ENCODE measurements at regions not wholly inside any gene's neighbourhood (a gene's known extent, or its start where the extent isn't known, plus 50 kb on each side); places are given as distances from the start of the nearest gene placed in this dataset.
"Not testable (repeated sequence)": the region's sequence is repeated elsewhere in the genome, so short reads cannot be mapped to it uniquely, and the experiment has no call there.

- peak; percentile 74 for DNase-seq
These were observed 258.3 kb downstream of the SRGAP2C start for GRCh38 chr1:121443001-121443540.

DNA sequence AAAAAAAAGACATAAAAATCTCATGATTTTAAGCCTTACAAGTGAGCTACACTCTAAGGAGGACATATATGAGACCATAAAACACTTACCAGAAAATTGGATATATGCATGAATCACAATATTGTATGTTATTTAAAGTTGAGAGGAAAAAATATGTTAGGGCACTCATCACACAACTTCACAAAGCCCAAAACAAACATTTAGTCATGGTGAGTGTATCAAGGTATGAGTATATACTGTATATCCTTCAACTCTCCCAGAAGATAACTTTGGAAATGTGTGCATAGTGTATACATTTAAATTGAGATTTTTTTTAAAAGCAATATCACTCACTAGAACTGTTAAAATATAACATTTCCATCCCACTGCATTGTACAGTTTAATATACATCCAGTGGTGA lies 259.3 kb downstream of the SRGAP2C start:
- no peak for DNase-seq

- DNase-seq: no peak
These were observed 260.9 kb downstream of the SRGAP2C start for GRCh38 chr1:121445679-121446078.

- not testable (repeated sequence) for DNase-seq
These were observed 262.6 kb downstream of the SRGAP2C start for GRCh38 chr1:121447280-121447923.

- not testable (repeated sequence) for DNase-seq
These were observed 263.3 kb downstream of the SRGAP2C start for GRCh38 chr1:121448064-121448463.

- DNase-seq: no peak
These were observed 264.1 kb downstream of the SRGAP2C start for GRCh38 chr1:121448851-121449250.

GRCh38 chr1:121452484-121452883 lies 267.7 kb downstream of the SRGAP2C start:
- DNase-seq: no peak

DNA sequence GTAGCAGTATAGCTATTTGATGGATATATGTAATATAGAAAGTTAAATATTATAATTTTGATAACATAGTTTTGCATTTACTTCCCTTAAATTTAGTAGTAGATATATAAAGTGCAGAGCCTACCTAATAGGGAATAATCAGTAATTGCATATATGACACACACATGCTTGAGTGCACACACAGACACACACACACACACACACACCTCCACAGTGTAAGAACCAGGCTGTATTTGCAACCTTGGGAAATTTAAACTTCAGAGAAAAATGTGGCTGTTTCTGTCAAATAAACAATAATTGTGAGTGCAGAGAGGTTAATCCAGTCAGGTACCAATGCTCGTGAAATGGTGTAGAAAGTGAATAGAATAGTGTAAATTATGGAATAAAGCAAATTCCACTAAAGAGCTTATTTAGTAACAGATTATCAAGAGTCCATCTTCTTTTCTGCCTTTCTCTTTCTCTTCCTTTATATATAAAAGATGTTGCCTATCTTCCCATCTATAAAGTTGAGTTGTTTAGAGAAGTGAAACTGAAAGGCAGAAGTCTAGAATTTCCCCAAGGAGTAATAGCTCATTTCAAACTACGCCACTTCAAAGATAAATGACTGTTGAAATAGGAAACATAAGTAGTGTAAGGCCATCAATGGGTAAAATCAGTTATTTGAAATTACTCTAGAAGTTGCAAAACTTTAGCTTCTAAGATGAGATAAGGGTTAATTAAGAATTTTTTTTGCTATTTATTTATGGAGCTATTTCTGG lies 273.7 kb downstream of the SRGAP2C start:
- no peak for DNase-seq

DNA sequence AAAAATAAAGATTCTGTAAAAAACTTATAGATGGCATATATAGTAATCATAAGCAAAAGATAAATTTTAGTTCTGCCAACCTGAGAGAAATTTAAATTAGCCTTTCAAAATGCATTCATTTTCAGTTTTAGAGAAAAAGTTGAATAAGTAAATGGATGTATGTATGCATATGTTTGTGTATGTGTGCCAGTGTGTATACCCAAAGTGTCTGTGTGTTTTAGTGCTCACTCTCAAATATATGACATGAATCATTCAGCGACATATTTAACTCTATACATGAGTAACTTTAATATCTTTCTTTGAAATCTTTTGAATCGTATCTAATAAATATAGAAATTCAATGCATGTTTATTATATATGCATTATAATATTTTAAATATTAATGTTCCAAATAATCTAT lies 274.5 kb downstream of the SRGAP2C start:
- no peak for DNase-seq

GRCh38 chr1:121469395-121469794 lies 284.6 kb downstream of the SRGAP2C start:
- not testable (repeated sequence) for DNase-seq

GRCh38 chr1:121470401-121470800 lies 285.6 kb downstream of the SRGAP2C start:
- not testable (repeated sequence) for DNase-seq

DNA sequence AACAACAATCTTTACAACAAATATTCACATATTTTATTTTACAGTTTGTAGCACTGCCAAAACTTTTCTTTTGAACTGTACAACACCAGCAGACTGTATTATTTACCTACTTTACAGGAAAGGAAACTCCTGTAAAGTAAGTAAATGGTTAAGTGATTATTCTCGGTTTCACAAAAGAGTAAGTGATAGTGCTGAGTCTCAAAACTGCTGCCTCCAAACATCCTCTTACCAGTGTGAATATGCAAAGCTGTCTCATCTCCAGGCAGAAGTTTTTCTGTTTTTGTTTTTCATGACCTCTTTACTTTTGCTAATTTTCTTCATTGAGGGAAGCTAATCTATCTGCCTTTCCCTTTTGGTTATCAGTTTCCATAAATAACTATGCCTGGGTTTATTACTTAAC lies 286.7 kb downstream of the SRGAP2C start:
- no peak for DNase-seq

DNA sequence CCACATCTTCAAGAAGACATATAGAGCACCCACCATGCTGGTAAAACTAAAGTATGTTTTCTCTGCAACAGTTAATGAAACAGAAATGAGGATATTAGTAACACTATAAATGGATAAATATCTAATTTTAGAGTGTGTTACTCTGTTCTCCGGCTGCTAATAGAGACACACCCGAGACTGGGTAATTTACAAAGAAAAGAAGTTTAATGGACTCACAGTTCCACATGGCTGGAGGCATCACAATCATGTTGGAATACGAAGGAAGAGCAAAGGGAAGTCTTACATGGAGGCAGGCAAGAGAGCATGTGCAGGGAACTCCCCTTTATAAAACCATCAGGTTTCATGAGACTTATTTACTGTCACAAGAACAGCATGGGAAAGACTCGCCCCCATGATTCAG lies 287.2 kb downstream of the SRGAP2C start:
- DNase-seq: no peak

- no peak for DNase-seq
These were observed 298.5 kb downstream of the SRGAP2C start for GRCh38 chr1:121483234-121483633.

- peak; percentile 88 for DNase-seq
These were observed 299.2 kb downstream of the SRGAP2C start for GRCh38 chr1:121483961-121484424.

DNA sequence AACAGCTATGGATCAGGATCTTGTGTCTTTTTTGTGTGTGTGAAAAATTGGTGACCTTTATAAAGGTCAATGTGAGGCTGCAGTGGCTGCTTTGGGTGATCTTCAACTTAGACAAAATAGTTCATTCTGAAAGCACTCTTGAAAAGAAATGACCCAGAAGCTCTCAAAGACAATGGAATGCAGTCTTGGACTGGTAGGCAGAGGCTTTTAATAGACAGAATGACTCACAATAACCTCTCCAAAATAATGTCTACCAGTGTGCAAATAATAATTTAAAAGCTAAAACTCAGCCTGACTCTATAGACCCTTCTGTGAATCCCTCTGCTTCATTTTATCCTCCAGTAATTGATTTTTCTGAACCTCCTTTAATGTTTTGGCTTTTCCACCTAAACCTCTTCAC lies 310.0 kb downstream of the SRGAP2C start:
- peak; percentile 15 for DNase-seq

DNA sequence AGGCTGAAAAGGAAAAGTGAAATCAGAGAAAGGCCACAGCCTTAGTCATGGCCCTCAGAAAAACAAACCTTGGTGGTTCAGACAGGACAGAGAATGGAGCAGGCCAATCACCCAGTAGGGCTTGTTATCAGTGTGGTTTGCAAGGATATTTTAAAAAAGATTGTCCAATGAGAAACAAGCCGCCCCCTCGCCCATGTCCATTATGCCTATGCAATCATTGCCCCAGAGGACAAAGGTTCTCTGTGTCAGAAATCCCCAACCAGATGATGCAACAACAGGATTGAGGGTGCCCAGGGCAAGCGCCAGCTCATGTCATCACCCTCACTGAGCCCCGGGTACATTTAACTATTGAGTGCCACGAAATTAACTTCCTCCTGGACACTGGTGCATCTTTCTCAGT lies 326.7 kb downstream of the SRGAP2C start:
- DNase-seq: not testable (repeated sequence)

GRCh38 chr1:121511876-121512275 lies 327.1 kb downstream of the SRGAP2C start:
- DNase-seq: not testable (repeated sequence)

- DNase-seq: no peak
These were observed 330.5 kb downstream of the SRGAP2C start for GRCh38 chr1:121515235-121515634.

DNA sequence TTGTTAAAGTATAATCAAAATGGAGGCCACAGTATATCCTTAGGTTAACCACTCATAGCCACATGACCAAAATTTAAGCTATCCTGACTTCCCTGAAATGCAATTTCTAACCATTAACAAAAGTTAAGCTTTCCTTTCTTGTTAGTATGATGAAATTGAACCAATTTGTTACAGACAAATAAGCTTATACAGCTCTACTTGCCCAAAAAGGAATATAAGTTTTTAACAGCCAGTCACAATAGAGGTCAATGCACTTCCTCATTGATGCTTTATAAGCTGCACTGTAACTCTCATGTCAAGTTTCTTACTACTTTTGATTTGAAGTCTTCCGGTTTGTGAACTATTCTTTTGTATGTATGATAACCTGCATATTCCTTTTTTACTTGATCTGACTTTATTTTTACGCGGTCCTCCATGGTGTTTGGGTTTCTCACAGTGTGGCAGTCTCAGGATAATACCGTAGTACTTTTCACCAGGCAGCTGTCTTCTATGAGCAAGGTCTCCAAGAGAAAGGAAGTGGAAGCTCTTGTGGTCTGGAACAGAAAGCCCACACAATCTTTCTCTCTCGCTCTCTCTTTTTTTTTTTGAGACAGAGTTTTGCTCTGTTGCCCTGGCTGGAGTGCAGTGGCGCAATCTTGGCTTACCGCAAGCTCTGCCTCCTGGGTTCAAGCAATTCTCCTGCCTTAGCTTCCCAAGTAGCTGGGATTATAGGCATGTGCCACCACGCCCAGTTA lies 331.6 kb downstream of the SRGAP2C start:
- no peak for DNase-seq

DNA sequence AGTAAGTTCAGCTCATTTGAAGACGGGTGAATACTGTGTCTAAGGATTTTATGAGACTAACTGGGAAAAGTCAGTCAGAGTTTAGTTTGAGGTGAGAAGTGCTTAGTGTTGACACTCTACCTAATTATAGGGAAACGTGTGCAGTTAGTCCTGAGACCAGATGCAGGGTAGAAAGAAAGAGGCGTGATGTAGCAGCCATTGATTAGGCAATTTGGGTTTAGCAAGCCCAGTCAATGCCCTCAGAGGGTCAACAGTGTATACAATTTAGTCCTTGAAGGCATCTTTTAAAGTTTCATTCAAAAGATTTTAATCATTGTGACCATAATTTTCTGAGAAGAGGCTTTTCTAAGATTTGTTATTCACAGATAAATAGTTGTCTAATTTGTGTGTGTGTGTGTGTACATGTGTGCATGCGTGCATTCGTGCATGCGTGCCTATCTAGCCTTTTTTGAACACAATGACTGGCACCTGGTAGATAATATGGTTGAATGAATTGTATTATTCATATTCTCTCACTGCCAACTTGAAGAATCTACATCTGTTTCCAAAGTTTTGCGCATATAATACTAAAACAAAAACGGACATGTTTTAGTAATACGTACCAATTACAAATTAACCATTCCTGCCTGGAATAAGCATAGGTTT lies 332.9 kb downstream of the SRGAP2C start:
- DNase-seq: no peak

- DNase-seq: no peak
These were observed 333.9 kb downstream of the SRGAP2C start for GRCh38 chr1:121518726-121519041.
